BJ (cell line): ENCODE measurements at regions not wholly inside any gene's neighbourhood (a gene's known extent, or its start where the extent isn't known, plus 50 kb on each side); places are given as distances from the start of the nearest gene placed in this dataset.
"Not testable (repeated sequence)": the region's sequence is repeated elsewhere in the genome, so short reads cannot be mapped to it uniquely, and the experiment has no call there.

ENCODE experiments used
- CTCF ChIA-PET: fragments of 350-600 bp; formaldehyde crosslinking; extraction: SDS; loops from one replicate; lab custom pipeline; 2021; ENCODE audit warnings: antibody characterized with exemption, inconsistent platforms; lab: Yijun Ruan, JAX
- POLR2A ChIA-PET: fragments of 300-600 bp; sonication (Branson Sonifier 250); formaldehyde crosslinking; extraction: SDS; loops from one replicate; lab custom pipeline; 2021; ENCODE audit warnings: antibody characterized with exemption; lab: Charles Lee
- DNase-seq: peaks from one replicate; pipeline ENCODE4 v3.0.0-alpha.2; 2011; ENCODE audit warnings: low read depth
- H3K27me3 ChIP-seq: 2 replicates; pipeline ENCODE4 v1.6.0; 2011; ENCODE audit warnings: low read length; ENCODE audit not compliant: control insufficient read depth, insufficient read depth
- H3K36me3 ChIP-seq: 2 replicates; pipeline ENCODE4 v1.5.1; 2011; ENCODE audit warnings: low read length; ENCODE audit not compliant: control insufficient read depth, insufficient read depth
- H3K4me3 ChIP-seq: 2 replicates; pipeline ENCODE4 v1.5.1; 2011; ENCODE audit warnings: low read depth, mild to moderate bottlenecking, control low read depth, low read length
- CTCF ChIP-seq: IDR thresholded peaks from 2 replicates; pipeline ENCODE4 v1.5.1; 2011; ENCODE audit warnings: low read depth, mild to moderate bottlenecking, control low read depth, inconsistent platforms, low read length, moderate library complexity; ENCODE audit not compliant: insufficient read depth

- CTCF ChIA-PET = no interaction called here
- TF ChIP-seq CTCF = no peak
- Histone ChIP-seq H3K4me3 (no peak overlapping the region), H3K36me3 (no peaks in the 10 kb centered on the region), H3K27me3 (no peaks in the 10 kb centered on the region; the same call in 1 of the 2 replicates)
- POLR2A ChIA-PET = no interaction called here
- no peak for DNase-seq
Measured at GRCh38 chr4:77504407-77504806, 101.2 kb upstream of the CXCL13 start.

- DNase-seq = no peak
- POLR2A ChIA-PET = no interaction called here
- H3K4me3 ChIP-seq = no peak overlapping the region
Measured at GRCh38 chr4:77505275-77505957, 100.2 kb upstream of the CXCL13 start.

GRCh38 chr4:77505958-77506319, 99.7 kb upstream of the CXCL13 start:
- no peak for DNase-seq
- no peaks in the 10 kb centered on the region; the same call in 1 of the 2 replicates for H3K27me3 ChIP-seq
- H3K36me3 ChIP-seq = no peaks in the 10 kb centered on the region
- ChIA-PET CTCF (no interaction called here), POLR2A (no interaction called here)
- no peak for TF ChIP-seq CTCF
- H3K4me3 ChIP-seq = no peak overlapping the region

More at GRCh38 chr4:77505275-77505957, 100.2 kb upstream of the CXCL13 start:
- H3K36me3 ChIP-seq = no peaks in the 10 kb centered on the region
- CTCF ChIA-PET = no interaction called here
- H3K27me3 ChIP-seq = no peaks in the 10 kb centered on the region; the same call in 1 of the 2 replicates
- no peak for TF ChIP-seq CTCF

- no peak overlapping the region for H3K4me3 ChIP-seq
- DNase-seq = no peak
- ChIA-PET CTCF (no interaction called here), POLR2A (no interaction called here)
- no peak for TF ChIP-seq CTCF
- H3K27me3 ChIP-seq = no peaks in the 10 kb centered on the region
- no peaks in the 10 kb centered on the region for H3K36me3 ChIP-seq
Measured at GRCh38 chr4:77510367-77510766, 95.3 kb upstream of the CXCL13 start.

- ChIA-PET POLR2A (no interaction called here), CTCF (no interaction called here)
- no peaks in the 10 kb centered on the region for H3K36me3 ChIP-seq
- DNase-seq = no peak
- no peak for TF ChIP-seq CTCF
- H3K27me3 ChIP-seq = no peaks in the 10 kb centered on the region
- H3K4me3 ChIP-seq = no peak overlapping the region
Measured at GRCh38 chr4:77525538-77525937, 80.1 kb upstream of the CXCL13 start.

- CTCF ChIA-PET, H3K4me3 ChIP-seq: not testable (repeated sequence)
Measured at GRCh38 chr4:77527900-77528299, 77.7 kb upstream of the CXCL13 start.

More at GRCh38 chr4:77527900-77528299, 77.7 kb upstream of the CXCL13 start:
- DNase-seq, POLR2A ChIA-PET, H3K36me3 ChIP-seq, H3K27me3 ChIP-seq: not testable (repeated sequence)
